Neuronal stem cell (in vitro differentiated cells): ENCODE measurements at regions not wholly inside any gene's neighbourhood (a gene's known extent, or its start where the extent isn't known, plus 50 kb on each side); places are given as distances from the start of the nearest gene placed in this dataset.

Experiments used
- DNase-seq: peaks from one replicate; pipeline ENCODE4 v3.0.0-alpha.2; 2013; ENCODE audit warnings: low spot score
- H2AFZ ChIP-seq: one replicate; pipeline ENCODE4 v1.6.1; 2013; ENCODE audit warnings: mild to moderate bottlenecking, low read length, inconsistent platforms
- H2AK5ac ChIP-seq: 2 replicates; pipeline ENCODE4 v1.6.1; 2013; ENCODE audit warnings: low read depth, mild to moderate bottlenecking, inconsistent platforms, low read length, moderate library complexity, mixed read lengths
- H2BK120ac ChIP-seq: 2 replicates; pipeline ENCODE4 v1.6.1; 2013; ENCODE audit warnings: low read depth, mild to moderate bottlenecking, inconsistent platforms, low read length, moderate library complexity, mixed read lengths
- H2BK12ac ChIP-seq: one replicate; pipeline ENCODE4 v1.6.1; 2013; ENCODE audit warnings: low read length, inconsistent platforms
- H2BK15ac ChIP-seq: 2 replicates; pipeline ENCODE4 v1.6.1; 2013; ENCODE audit warnings: mild to moderate bottlenecking, low read length, inconsistent platforms, mixed read lengths
- H2BK5ac ChIP-seq: one replicate; pipeline ENCODE4 v1.6.1; 2013; ENCODE audit warnings: inconsistent platforms, mild to moderate bottlenecking, low read length, moderate library complexity
- H3K14ac ChIP-seq: one replicate; pipeline ENCODE4 v1.6.1; 2013; ENCODE audit warnings: low read length, inconsistent platforms
- H3K18ac ChIP-seq: 2 replicates; pipeline ENCODE4 v1.6.1; 2013; ENCODE audit warnings: low read length, inconsistent platforms
- H3K23ac ChIP-seq: 2 replicates; pipeline ENCODE4 v1.6.1; 2013; ENCODE audit warnings: low read depth, mild to moderate bottlenecking, mixed read lengths, low read length, inconsistent platforms; ENCODE audit not compliant: poor library complexity
- H3K27ac ChIP-seq: replicated peaks from 3 replicates; pipeline ENCODE4 v1.5.1; 2013; ENCODE audit warnings: low read length, inconsistent platforms
- H3K27me3 ChIP-seq, 3 experiments: 2 replicates each; pipeline ENCODE4 v1.6.1; 2013; ENCODE audit warnings: low read length in 3 of 3, mild to moderate bottlenecking in 2 of 3, inconsistent platforms in 1 of 3, low read depth in 1 of 3, mixed read lengths in 1 of 3, moderate library complexity in 1 of 3; ENCODE audit not compliant: control insufficient read depth in 3 of 3, insufficient read depth in 3 of 3
- H3K36me3 ChIP-seq, 2 donors: replicated peaks in 1 of 2; 2 replicates each; pipeline ENCODE4 v1.6.1; 2013; ENCODE audit warnings: low read length in 2 of 2; ENCODE audit not compliant: control insufficient read depth in 2 of 2, insufficient read depth in 2 of 2
- H3K4ac ChIP-seq: 2 replicates; pipeline ENCODE4 v1.6.1; 2013; ENCODE audit warnings: inconsistent platforms, mild to moderate bottlenecking, low read length, moderate library complexity
- H3K4me1 ChIP-seq, 2 donors: 1 replicate in 1 of 2; 2 replicates in 1 of 2; pipeline ENCODE4 v1.6.1; 2013; ENCODE audit warnings: low read length in 2 of 2, low read depth in 1 of 2; ENCODE audit not compliant: control insufficient read depth in 2 of 2, insufficient read depth in 1 of 2
- H3K4me2 ChIP-seq: one replicate; pipeline ENCODE4 v1.6.1; 2013; ENCODE audit warnings: mild to moderate bottlenecking, low read length, inconsistent platforms; ENCODE audit not compliant: insufficient read depth, poor library complexity, severe bottlenecking
- H3K4me3 ChIP-seq, 2 donors: 2 replicates each; pipeline ENCODE4 v1.5.1; 2013; ENCODE audit warnings: low read length in 2 of 2, mild to moderate bottlenecking in 2 of 2, inconsistent platforms in 1 of 2, moderate library complexity in 1 of 2
- H3K79me1 ChIP-seq: one replicate; pipeline ENCODE4 v1.6.1; 2013; ENCODE audit warnings: low read depth, mild to moderate bottlenecking, inconsistent platforms, low read length, moderate library complexity
- H3K9ac ChIP-seq: one replicate; pipeline ENCODE4 v1.6.1; 2013; ENCODE audit warnings: mild to moderate bottlenecking, low read depth, low read length, inconsistent platforms; ENCODE audit not compliant: poor library complexity
- H3K9me3 ChIP-seq, 2 donors: replicated peaks in 1 of 2; 2 replicates each; pipeline versions ENCODE3 to v1.6.1; 2013; ENCODE audit warnings: low read length in 2 of 2, mild to moderate bottlenecking in 2 of 2, inconsistent platforms in 1 of 2, low read depth in 1 of 2, mixed read lengths in 1 of 2, moderate library complexity in 1 of 2; ENCODE audit not compliant: control insufficient read depth in 2 of 2, insufficient read depth in 1 of 2
- H4K8ac ChIP-seq: one replicate; pipeline ENCODE4 v1.6.1; 2013; ENCODE audit warnings: low read depth, mild to moderate bottlenecking, inconsistent platforms, low read length, moderate library complexity
- H4K91ac ChIP-seq: one replicate; pipeline ENCODE4 v1.6.1; 2013; ENCODE audit warnings: low read length, low read depth, mild to moderate bottlenecking, inconsistent platforms; ENCODE audit not compliant: poor library complexity
- WGBS, 2 donors: extraction: QIAGEN DNeasy Blood & Tissue Kit; methylation state at CpG; one replicate each; pipeline ENCODE4 v1.1.7; 2013; ENCODE audit warnings: missing lambda C conversion rate in 2 of 2, mixed read lengths in 1 of 2; ENCODE audit not compliant: insufficient read length in 2 of 2, insufficient replicate concordance in 1 of 2; ENCODE audit errors: extremely low coverage in 2 of 2; 5-methylcytosine and 5-hydroxymethylcytosine counted together

DNA sequence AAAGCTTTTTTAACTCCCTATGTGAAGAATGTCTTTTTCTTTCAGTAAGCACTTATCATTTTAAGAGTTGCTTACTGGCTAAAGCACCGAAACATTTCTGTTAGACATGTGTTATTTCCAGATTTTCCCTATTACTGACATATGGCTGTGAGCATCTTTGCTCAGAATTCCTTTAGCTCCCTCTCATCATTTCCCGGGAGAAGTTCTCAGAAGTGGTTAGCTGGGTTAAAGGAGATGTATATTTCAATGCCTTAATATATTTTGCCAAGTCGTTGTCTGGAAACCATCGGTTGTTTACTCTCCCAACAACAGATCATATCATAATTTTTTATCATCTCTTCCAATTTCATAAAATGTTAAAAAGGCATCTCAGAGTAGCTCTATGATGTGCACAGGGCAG lies 396.5 kb downstream of the OCA2 start:
- Histone ChIP-seq H4K91ac (no peak overlapping the region), H2BK15ac (no peak overlapping the region), H3K18ac (no peak overlapping the region), H3K27me3 (no peaks in the 10 kb centered on the region), H3K4me1 (peaks cover 0 to 8% of the 10 kb centered on the region in 2 donors), H3K27ac (no peak overlapping the region), H3K4me3 (no peak overlapping the region), H2BK120ac (no peak overlapping the region), H3K36me3 (no peaks in the 10 kb centered on the region), H3K23ac (no peak overlapping the region), H2BK5ac (no peak overlapping the region), H3K14ac (no peak overlapping the region), H3K4me2 (no peak overlapping the region), H2BK12ac (no peak overlapping the region), H4K8ac (no peak overlapping the region), H3K4ac (no peak overlapping the region), H3K9me3 (peaks cover 0 to 2% of the 10 kb centered on the region in 2 donors), H3K9ac (no peak overlapping the region), H2AK5ac (no peak overlapping the region), H2AFZ (no peak overlapping the region), H3K79me1 (no peaks in the 10 kb centered on the region)
- WGBS, 2 donors, result no CpG with 5 or more reads among the region's 4 CpGs
- DNase-seq, result no peak

DNA sequence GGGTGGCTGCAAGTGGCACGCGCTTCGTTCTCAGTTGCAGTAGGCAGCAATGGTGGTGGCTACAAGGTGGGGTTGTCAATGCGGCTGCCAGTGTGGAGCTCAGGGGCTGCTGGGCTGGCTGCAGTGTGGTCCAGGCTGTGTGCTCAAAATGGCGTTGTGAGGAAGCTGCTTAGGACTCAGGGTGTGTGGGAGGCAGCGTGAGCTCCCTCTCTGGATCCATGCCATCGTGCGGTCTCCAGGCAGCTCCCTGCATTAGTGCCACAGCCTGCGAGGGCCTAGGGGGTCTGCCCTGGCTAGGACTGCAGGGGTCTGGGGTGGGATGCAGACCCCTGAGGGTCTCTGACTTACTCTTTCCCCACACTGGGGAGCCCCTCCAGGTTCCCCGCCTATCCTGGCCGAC lies 397.2 kb downstream of the OCA2 start:
- Histone ChIP-seq H3K27ac (no peak overlapping the region), H2BK120ac (no peak overlapping the region), H2AK5ac (peak overlapping the region; percentile 32), H3K4me1 (peaks cover 0 to 8% of the 10 kb centered on the region in 2 donors), H3K14ac (peak overlapping the region; percentile 86), H3K79me1 (no peaks in the 10 kb centered on the region), H4K8ac (peak overlapping the region; percentile 99), H2AFZ (no peak overlapping the region), H2BK15ac (no peak overlapping the region), H3K4me3 (peak overlapping the region in 1 of 2 donors; percentile 57), H3K4ac (no peak overlapping the region), H3K36me3 (no peaks in the 10 kb centered on the region), H3K9ac (no peak overlapping the region), H4K91ac (no peak overlapping the region), H3K18ac (peak overlapping the region; percentile 3), H3K23ac (no peak overlapping the region), H3K9me3 (no peaks in the 10 kb centered on the region), H3K4me2 (no peak overlapping the region), H2BK12ac (peak overlapping the region; percentile 80), H2BK5ac (peak overlapping the region; percentile 19), H3K27me3 (no peaks in the 10 kb centered on the region)
- no peak for DNase-seq
- WGBS, 2 donors, result no CpG with 5 or more reads among the region's 11 CpGs

DNA sequence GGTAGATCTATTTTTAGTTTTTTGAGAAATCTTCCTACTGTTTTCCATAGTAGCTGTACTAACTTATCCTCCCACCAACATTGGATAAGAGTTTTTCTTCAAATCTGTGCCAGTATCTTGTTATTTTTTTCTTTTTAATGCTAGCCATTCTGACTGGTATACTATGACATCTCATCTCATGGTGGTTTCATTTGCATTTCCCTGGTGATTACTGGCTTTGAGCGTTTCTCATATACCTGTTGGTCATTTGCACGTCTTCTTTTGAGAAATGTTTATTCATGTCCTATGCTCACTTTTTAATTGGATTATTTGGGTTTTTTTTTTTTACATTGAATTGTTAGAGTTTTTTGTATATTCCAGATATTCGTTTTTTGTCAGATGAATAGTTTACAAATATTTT lies 398.1 kb downstream of the OCA2 start:
- Histone ChIP-seq H3K18ac (no peak overlapping the region), H4K91ac (no peak overlapping the region), H3K4me2 (no peak overlapping the region), H3K79me1 (no peaks in the 10 kb centered on the region), H3K27ac (no peak overlapping the region), H2AK5ac (no peak overlapping the region), H3K4me1 (peaks cover 0 to 9% of the 10 kb centered on the region in 2 donors), H3K9ac (no peak overlapping the region), H2AFZ (no peak overlapping the region), H4K8ac (no peak overlapping the region), H3K4ac (no peak overlapping the region), H2BK120ac (no peak overlapping the region), H3K27me3 (no peaks in the 10 kb centered on the region), H3K9me3 (no peaks in the 10 kb centered on the region), H3K23ac (no peak overlapping the region), H2BK15ac (no peak overlapping the region), H3K14ac (no peak overlapping the region), H3K4me3 (no peak overlapping the region), H2BK12ac (no peak overlapping the region), H2BK5ac (no peak overlapping the region), H3K36me3 (no peaks in the 10 kb centered on the region)
- no peak for DNase-seq
- no CpG with 5 or more reads among the region's 3 CpGs for WGBS, 2 donors

DNA sequence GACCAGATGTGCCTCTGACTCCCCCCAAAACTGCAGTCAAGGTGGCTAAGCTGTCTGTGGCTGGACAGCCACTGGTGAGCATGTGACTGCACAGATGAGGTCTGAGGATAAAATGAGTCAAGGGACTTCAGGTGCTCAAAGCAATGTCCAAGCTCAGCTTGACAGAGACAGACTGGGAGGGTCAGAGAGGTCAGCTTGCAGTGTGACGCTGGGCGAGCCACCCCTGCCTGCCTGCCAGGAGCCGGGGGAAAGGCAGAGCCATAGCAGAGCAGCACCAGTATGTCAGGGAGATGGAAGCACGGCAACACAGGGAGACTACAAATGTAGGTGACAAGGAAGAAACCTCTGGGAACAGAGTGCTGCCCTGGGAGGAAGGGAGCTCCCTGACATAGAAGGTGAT lies 399.4 kb downstream of the OCA2 start:
- no peak for DNase-seq
- peak overlapping the region; percentile 61 for H3K18ac ChIP-seq
- no peak overlapping the region for H4K8ac ChIP-seq
- H3K4me2 ChIP-seq, result no peak overlapping the region
- no peaks in the 10 kb centered on the region for H3K27me3 ChIP-seq
- no peak overlapping the region for H2BK120ac ChIP-seq
- WGBS, 2 donors, result no CpG with 5 or more reads among the region's 4 CpGs
- H2BK12ac ChIP-seq, result peak overlapping the region; percentile 77
- no peak overlapping the region for H2BK15ac ChIP-seq
- H2AK5ac ChIP-seq, result peak overlapping the region; percentile 24
- no peak overlapping the region for H3K4ac ChIP-seq
- H3K27ac ChIP-seq, result no peak overlapping the region
- no peaks in the 10 kb centered on the region for H3K79me1 ChIP-seq
- H3K23ac ChIP-seq, result no peak overlapping the region
- no peaks in the 10 kb centered on the region for H3K9me3 ChIP-seq
- H3K14ac ChIP-seq, result no peak overlapping the region
- no peaks in the 10 kb centered on the region for H3K36me3 ChIP-seq
- H2BK5ac ChIP-seq, result no peak overlapping the region
- H3K4me1 ChIP-seq, result peaks cover 0 to 12% of the 10 kb centered on the region in 2 donors
- no peak overlapping the region for H2AFZ ChIP-seq
- H4K91ac ChIP-seq, result no peak overlapping the region
- H3K9ac ChIP-seq, result no peak overlapping the region
- no peak overlapping the region for H3K4me3 ChIP-seq
